HG03521 (cell line): ENCODE measurements at regions not wholly inside any gene's neighbourhood (a gene's known extent, or its start where the extent isn't known, plus 50 kb on each side); places are given as distances from the start of the nearest gene placed in this dataset.
A peak's percentile ranks its signal among the peaks of the same experiment; 100 is the strongest.

Experiments
- ATAC-seq: cut with Tn5 transposase; IDR thresholded peaks from one replicate; pipeline ENCODE4 v1.9.1; 2021; ENCODE audit warnings: mild to moderate bottlenecking, moderate library complexity; ENCODE audit not compliant: unreplicated experiment

GRCh38 chr6:22079783-22080182, 217.1 kb downstream of the PRL start:
- ATAC-seq = no peak

GRCh38 chr6:22081709-22082108, 215.1 kb downstream of the PRL start:
- no peak for ATAC-seq

- no peak for ATAC-seq
These were observed 214.6 kb downstream of the PRL start for GRCh38 chr6:22082218-22082617.

GRCh38 chr6:22083119-22083518, 213.7 kb downstream of the PRL start:
- ATAC-seq = no peak

- ATAC-seq = no peak
These were observed 208.7 kb downstream of the PRL start for GRCh38 chr6:22087960-22088706.

- ATAC-seq = no peak
These were observed 205.3 kb downstream of the PRL start for GRCh38 chr6:22091424-22091948.

GRCh38 chr6:22095836-22096235, 201.0 kb downstream of the PRL start:
- no peak for ATAC-seq

GRCh38 chr6:22098601-22099031, 198.2 kb downstream of the PRL start:
- no peak for ATAC-seq

GRCh38 chr6:22099231-22099630, 197.6 kb downstream of the PRL start:
- ATAC-seq = no peak

GRCh38 chr6:22099923-22100322, 196.9 kb downstream of the PRL start:
- no peak for ATAC-seq

GRCh38 chr6:22101163-22101562, 195.7 kb downstream of the PRL start:
- ATAC-seq = no peak

GRCh38 chr6:22102671-22103070, 194.2 kb downstream of the PRL start:
- peak; percentile 73 for ATAC-seq

- no peak for ATAC-seq
These were observed 190.4 kb downstream of the PRL start for GRCh38 chr6:22106451-22106850.

GRCh38 chr6:22106961-22107360, 189.9 kb downstream of the PRL start:
- ATAC-seq = no peak

GRCh38 chr6:22108199-22108598, 188.6 kb downstream of the PRL start:
- ATAC-seq = no peak

GRCh38 chr6:22110061-22110460, 186.8 kb downstream of the PRL start:
- no peak for ATAC-seq

- ATAC-seq = no peak
These were observed 184.4 kb downstream of the PRL start for GRCh38 chr6:22112461-22112860.

GRCh38 chr6:22113026-22113766, 183.6 kb downstream of the PRL start:
- ATAC-seq = no peak

GRCh38 chr6:22115559-22115958, 181.3 kb downstream of the PRL start:
- ATAC-seq = no peak

- no peak for ATAC-seq
These were observed 179.2 kb downstream of the PRL start for GRCh38 chr6:22117631-22118030.

GRCh38 chr6:22119500-22119899, 177.3 kb downstream of the PRL start:
- ATAC-seq = no peak

GRCh38 chr6:22124756-22125155, 172.1 kb downstream of the PRL start:
- no peak for ATAC-seq
